ENCODE measurements at regions not wholly inside any gene's neighbourhood (a gene's known extent, or its start where the extent isn't known, plus 50 kb on each side); places are given as distances from the start of the nearest gene placed in this dataset.
A peak's percentile ranks its signal among the peaks of the same experiment; 100 is the strongest.

DNA sequence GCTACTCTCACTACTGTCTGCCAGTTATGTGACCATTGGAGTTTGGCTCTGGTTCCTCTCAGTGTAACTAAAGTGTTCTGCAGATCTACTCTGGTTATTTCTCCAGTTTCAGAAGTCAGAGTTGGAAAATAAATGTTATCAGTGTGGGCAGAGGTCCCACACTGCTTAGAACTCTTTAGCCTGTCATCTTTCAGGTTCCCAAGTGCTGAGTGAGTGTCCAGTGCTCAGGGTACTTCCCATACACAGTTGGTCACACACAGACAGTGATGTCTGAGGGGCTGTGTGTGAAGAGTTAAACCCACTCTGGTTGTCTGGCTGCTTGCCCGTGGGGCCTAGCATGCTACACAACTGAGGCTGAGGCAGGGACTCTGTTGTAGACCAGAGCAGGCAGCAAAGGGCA lies 421.8 kb upstream of the MEX3C start:
- Mint-ChIP-seq H3K36me3 (no peaks in the 10 kb centered on the region), H3K27me3 (ENCODE audit: low read depth) (peaks cover 11% of the 10 kb centered on the region; the same call in 1 of the 2 replicates), H3K27ac (no peak overlapping the region), H3K4me3 (no peak overlapping the region), H3K4me1 (peaks cover 28% of the 10 kb centered on the region), H3K9me3 (no peaks in the 10 kb centered on the region)
- no peak for ATAC-seq
- CTCF ChIA-PET = no interaction called here
- TF ChIP-seq, protein P1, sequence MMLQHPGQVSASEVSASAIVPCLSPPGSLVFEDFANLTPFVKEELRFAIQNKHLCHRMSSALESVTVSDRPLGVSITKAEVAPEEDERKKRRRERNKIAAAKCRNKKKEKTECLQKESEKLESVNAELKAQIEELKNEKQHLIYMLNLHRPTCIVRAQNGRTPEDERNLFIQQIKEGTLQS (CRISPR knock-in tag; conservative IDR thresholded peaks at IDR 0.05) = no peak
- TF ChIP-seq HMGXB4 (CRISPR knock-in tag; IDR thresholded peaks at IDR 0.05) (no peak), ETV6 (CRISPR knock-in tag; IDR thresholded peaks at IDR 0.05) (no peak), TEAD4 (CRISPR knock-in tag; IDR thresholded peaks at IDR 0.05) (no peak), FOXP1 (CRISPR knock-in tag; IDR thresholded peaks at IDR 0.05; ENCODE audit: borderline replicate concordance) (no peak), ZNF263 (CRISPR knock-in tag; IDR thresholded peaks at IDR 0.05; ENCODE audit: low read depth) (no peak)
- POLR2A ChIA-PET = no interaction called here
- DNase-seq (ENCODE audit: low spot score) = no peak

- TF ChIP-seq FOXP4 (CRISPR knock-in tag; IDR thresholded peaks at IDR 0.05) = no peak
- TF ChIP-seq SMAD3 (CRISPR knock-in tag; IDR thresholded peaks at IDR 0.05; ENCODE audit: borderline replicate concordance) = no peak
- peak; percentile 69 for TF ChIP-seq CTCF (IDR thresholded peaks at IDR 0.05)
- TF ChIP-seq MYBL2 (CRISPR knock-in tag; IDR thresholded peaks at IDR 0.05) = no peak
- ATAC-seq (peak; percentile 58), DNase-seq (ENCODE audit: low spot score) (peak; percentile 79)
- CTCF ChIA-PET = interaction anchor here (0.6 to 1.4 kb wide), 9 partner anchors 9 to 665 kb away, joined by 3 to 10 read pairs (median 5); no protein-coding TSS in a partner anchor
- peaks cover 11% of the 10 kb centered on the region; the same call in 1 of the 2 replicates for H3K27me3 Mint-ChIP-seq (ENCODE audit: low read depth)
- H3K4me1 Mint-ChIP-seq = peaks cover 30% of the 10 kb centered on the region
- H3K36me3 Mint-ChIP-seq = no peaks in the 10 kb centered on the region
- POLR2A ChIA-PET = no interaction called here
- no peak overlapping the region for H3K4me3 Mint-ChIP-seq
- H3K27ac Mint-ChIP-seq = no peak overlapping the region
- H3K9me3 Mint-ChIP-seq = peaks cover 8% of the 10 kb centered on the region
These were observed 423.8 kb upstream of the MEX3C start for GRCh38 chr18:51621113-51621863.

GRCh38 chr18:51621864-51622160 lies 424.3 kb upstream of the MEX3C start:
- ChIA-PET CTCF (interaction anchor here (1.2 to 1.4 kb wide), 2 partner anchors 12 to 511 kb away, joined by 7 read pairs; no protein-coding TSS in a partner anchor), POLR2A (no interaction called here)
- peaks cover 11% of the 10 kb centered on the region; the same call in 1 of the 2 replicates for H3K27me3 Mint-ChIP-seq (ENCODE audit: low read depth)
- H3K27ac Mint-ChIP-seq = no peak overlapping the region
- peaks cover 10% of the 10 kb centered on the region for H3K9me3 Mint-ChIP-seq
- ATAC-seq (peak; percentile 40), DNase-seq (ENCODE audit: low spot score) (no peak)
- H3K4me3 Mint-ChIP-seq = no peak overlapping the region
- H3K4me1 Mint-ChIP-seq = peaks cover 30% of the 10 kb centered on the region
- no peaks in the 10 kb centered on the region for H3K36me3 Mint-ChIP-seq
- TF ChIP-seq ZNF138 (CRISPR knock-in tag; conservative IDR thresholded peaks at IDR 0.05) (no peak), TEAD1 (CRISPR knock-in tag; IDR thresholded peaks at IDR 0.05) (no peak), IRF1 (CRISPR knock-in tag; IDR thresholded peaks at IDR 0.05) (no peak), HMGXB4 (CRISPR knock-in tag; IDR thresholded peaks at IDR 0.05) (no peak), PREB (CRISPR knock-in tag; IDR thresholded peaks at IDR 0.05; ENCODE audit: borderline replicate concordance) (no peak)
- TF ChIP-seq, protein P2, sequence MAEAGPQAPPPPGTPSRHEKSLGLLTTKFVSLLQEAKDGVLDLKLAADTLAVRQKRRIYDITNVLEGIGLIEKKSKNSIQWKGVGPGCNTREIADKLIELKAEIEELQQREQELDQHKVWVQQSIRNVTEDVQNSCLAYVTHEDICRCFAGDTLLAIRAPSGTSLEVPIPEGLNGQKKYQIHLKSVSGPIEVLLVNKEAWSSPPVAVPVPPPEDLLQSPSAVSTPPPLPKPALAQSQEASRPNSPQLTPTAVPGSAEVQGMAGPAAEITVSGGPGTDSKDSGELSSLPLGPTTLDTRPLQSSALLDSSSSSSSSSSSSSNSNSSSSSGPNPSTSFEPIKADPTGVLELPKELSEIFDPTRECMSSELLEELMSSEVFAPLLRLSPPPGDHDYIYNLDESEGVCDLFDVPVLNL (CRISPR knock-in tag; IDR thresholded peaks at IDR 0.05; ENCODE audit: borderline replicate concordance, low read depth) = no peak
- TF ChIP-seq, protein P3, sequence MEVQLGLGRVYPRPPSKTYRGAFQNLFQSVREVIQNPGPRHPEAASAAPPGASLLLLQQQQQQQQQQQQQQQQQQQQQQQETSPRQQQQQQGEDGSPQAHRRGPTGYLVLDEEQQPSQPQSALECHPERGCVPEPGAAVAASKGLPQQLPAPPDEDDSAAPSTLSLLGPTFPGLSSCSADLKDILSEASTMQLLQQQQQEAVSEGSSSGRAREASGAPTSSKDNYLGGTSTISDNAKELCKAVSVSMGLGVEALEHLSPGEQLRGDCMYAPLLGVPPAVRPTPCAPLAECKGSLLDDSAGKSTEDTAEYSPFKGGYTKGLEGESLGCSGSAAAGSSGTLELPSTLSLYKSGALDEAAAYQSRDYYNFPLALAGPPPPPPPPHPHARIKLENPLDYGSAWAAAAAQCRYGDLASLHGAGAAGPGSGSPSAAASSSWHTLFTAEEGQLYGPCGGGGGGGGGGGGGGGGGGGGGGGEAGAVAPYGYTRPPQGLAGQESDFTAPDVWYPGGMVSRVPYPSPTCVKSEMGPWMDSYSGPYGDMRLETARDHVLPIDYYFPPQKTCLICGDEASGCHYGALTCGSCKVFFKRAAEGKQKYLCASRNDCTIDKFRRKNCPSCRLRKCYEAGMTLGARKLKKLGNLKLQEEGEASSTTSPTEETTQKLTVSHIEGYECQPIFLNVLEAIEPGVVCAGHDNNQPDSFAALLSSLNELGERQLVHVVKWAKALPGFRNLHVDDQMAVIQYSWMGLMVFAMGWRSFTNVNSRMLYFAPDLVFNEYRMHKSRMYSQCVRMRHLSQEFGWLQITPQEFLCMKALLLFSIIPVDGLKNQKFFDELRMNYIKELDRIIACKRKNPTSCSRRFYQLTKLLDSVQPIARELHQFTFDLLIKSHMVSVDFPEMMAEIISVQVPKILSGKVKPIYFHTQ (CRISPR knock-in tag; IDR thresholded peaks at IDR 0.05) = no peak
